ENCODE measurements at regions not wholly inside any gene's neighbourhood (a gene's known extent, or its start where the extent isn't known, plus 50 kb on each side); places are given as distances from the start of the nearest gene placed in this dataset.

- no peaks in the 10 kb centered on the region for H3K9me2 ChIP-seq (replicated peaks; ENCODE audit: low read depth, low read length)
- TF ChIP-seq EZH2phosphoT487 (IDR thresholded peaks at IDR 0.05; ENCODE audit: borderline replicate concordance): no peak
- TF ChIP-seq, protein P1, sequence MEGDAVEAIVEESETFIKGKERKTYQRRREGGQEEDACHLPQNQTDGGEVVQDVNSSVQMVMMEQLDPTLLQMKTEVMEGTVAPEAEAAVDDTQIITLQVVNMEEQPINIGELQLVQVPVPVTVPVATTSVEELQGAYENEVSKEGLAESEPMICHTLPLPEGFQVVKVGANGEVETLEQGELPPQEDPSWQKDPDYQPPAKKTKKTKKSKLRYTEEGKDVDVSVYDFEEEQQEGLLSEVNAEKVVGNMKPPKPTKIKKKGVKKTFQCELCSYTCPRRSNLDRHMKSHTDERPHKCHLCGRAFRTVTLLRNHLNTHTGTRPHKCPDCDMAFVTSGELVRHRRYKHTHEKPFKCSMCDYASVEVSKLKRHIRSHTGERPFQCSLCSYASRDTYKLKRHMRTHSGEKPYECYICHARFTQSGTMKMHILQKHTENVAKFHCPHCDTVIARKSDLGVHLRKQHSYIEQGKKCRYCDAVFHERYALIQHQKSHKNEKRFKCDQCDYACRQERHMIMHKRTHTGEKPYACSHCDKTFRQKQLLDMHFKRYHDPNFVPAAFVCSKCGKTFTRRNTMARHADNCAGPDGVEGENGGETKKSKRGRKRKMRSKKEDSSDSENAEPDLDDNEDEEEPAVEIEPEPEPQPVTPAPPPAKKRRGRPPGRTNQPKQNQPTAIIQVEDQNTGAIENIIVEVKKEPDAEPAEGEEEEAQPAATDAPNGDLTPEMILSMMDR (conservative IDR thresholded peaks at IDR 0.05; ENCODE audit: low read length): no peak
- no peaks in the 10 kb centered on the region for H3K36me3 ChIP-seq (ENCODE audit: insufficient read depth, low read length)
- H2AFZ ChIP-seq (ENCODE audit: low read length): no peak overlapping the region
- no peak overlapping the region for H3K9ac ChIP-seq (ENCODE audit: low read depth, low read length, poor library complexity, severe bottlenecking)
- H3F3A ChIP-seq (ENCODE audit: low read depth): no peaks in the 10 kb centered on the region
- H3K4me3 ChIP-seq (ENCODE audit: low read length, poor library complexity, severe bottlenecking): no peak overlapping the region
- no peak overlapping the region for H3K4me2 ChIP-seq (ENCODE audit: low read depth, low read length, poor library complexity, severe bottlenecking)
- H3K9me3 ChIP-seq (ENCODE audit: insufficient read depth, low read depth, low read length): no peaks in the 10 kb centered on the region
- H4K20me1 ChIP-seq (ENCODE audit: insufficient read depth, low read length, poor library complexity, severe bottlenecking): no peaks in the 10 kb centered on the region
- H3K4me1 ChIP-seq (ENCODE audit: insufficient read depth, low read length, poor library complexity, severe bottlenecking): no peaks in the 10 kb centered on the region
- H3K27me3 ChIP-seq (ENCODE audit: insufficient read depth, low read length, poor library complexity, severe bottlenecking): no peaks in the 10 kb centered on the region
- no peaks in the 10 kb centered on the region for H3K79me2 ChIP-seq (ENCODE audit: insufficient read depth, low read length)
These were observed 858.4 kb downstream of the SLITRK6 start for GRCh38 chr13:84940798-84941197.

- H3F3A ChIP-seq (ENCODE audit: low read depth): no peaks in the 10 kb centered on the region
- no peak overlapping the region for H3K4me3 ChIP-seq (ENCODE audit: low read length, poor library complexity, severe bottlenecking)
- no peaks in the 10 kb centered on the region for H3K27me3 ChIP-seq (ENCODE audit: insufficient read depth, low read length, poor library complexity, severe bottlenecking)
- TF ChIP-seq EZH2phosphoT487 (IDR thresholded peaks at IDR 0.05; ENCODE audit: borderline replicate concordance): no peak
- TF ChIP-seq, protein P1 (conservative IDR thresholded peaks at IDR 0.05; ENCODE audit: low read length): no peak
- no peak overlapping the region for H3K4me2 ChIP-seq (ENCODE audit: low read depth, low read length, poor library complexity, severe bottlenecking)
- H3K9me2 ChIP-seq (replicated peaks; ENCODE audit: low read depth, low read length): no peaks in the 10 kb centered on the region
- no peaks in the 10 kb centered on the region for H3K4me1 ChIP-seq (ENCODE audit: insufficient read depth, low read length, poor library complexity, severe bottlenecking)
- no peaks in the 10 kb centered on the region for H3K9me3 ChIP-seq (ENCODE audit: insufficient read depth, low read depth, low read length)
- H3K36me3 ChIP-seq (ENCODE audit: insufficient read depth, low read length): no peaks in the 10 kb centered on the region
- H3K9ac ChIP-seq (ENCODE audit: low read depth, low read length, poor library complexity, severe bottlenecking): no peak overlapping the region
- no peaks in the 10 kb centered on the region for H3K79me2 ChIP-seq (ENCODE audit: insufficient read depth, low read length)
- H2AFZ ChIP-seq (ENCODE audit: low read length): no peak overlapping the region
- H4K20me1 ChIP-seq (ENCODE audit: insufficient read depth, low read length, poor library complexity, severe bottlenecking): no peaks in the 10 kb centered on the region
These were observed 859.1 kb downstream of the SLITRK6 start for GRCh38 chr13:84940167-84940566.

DNA sequence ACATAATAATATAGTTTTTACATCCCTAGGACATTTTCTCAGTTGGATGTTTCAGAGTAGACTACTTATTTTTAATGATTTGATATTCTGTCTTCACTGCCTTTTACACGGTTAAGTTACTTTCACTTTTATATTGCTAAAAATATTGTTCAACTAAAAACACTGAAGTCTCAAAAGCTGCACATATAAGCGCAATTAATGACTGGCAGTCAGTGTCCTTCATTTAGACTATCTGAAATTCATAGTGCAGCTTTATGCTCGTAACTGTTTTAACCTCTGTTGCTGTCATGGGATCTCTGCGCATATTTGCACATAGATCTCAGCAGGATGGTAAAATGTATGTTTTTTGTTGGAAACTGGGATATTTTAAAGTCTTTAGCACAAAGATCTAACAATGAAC, 864.3 kb downstream of the SLITRK6 start:
- peak overlapping the region; percentile 67 for H3K4me3 ChIP-seq (ENCODE audit: low read length, poor library complexity, severe bottlenecking)
- H3K9me2 ChIP-seq (replicated peaks; ENCODE audit: low read depth, low read length): no peaks in the 10 kb centered on the region
- H3K4me1 ChIP-seq (ENCODE audit: insufficient read depth, low read length, poor library complexity, severe bottlenecking): no peaks in the 10 kb centered on the region
- no peak for TF ChIP-seq EZH2phosphoT487 (IDR thresholded peaks at IDR 0.05; ENCODE audit: borderline replicate concordance)
- TF ChIP-seq, protein P1 (conservative IDR thresholded peaks at IDR 0.05; ENCODE audit: low read length): no peak
- no peaks in the 10 kb centered on the region for H3K27me3 ChIP-seq (ENCODE audit: insufficient read depth, low read length, poor library complexity, severe bottlenecking)
- peak overlapping the region; percentile 66 for H3K4me2 ChIP-seq (ENCODE audit: low read depth, low read length, poor library complexity, severe bottlenecking)
- H3K79me2 ChIP-seq (ENCODE audit: insufficient read depth, low read length): no peaks in the 10 kb centered on the region
- peak overlapping the region; percentile 9 for H3K9ac ChIP-seq (ENCODE audit: low read depth, low read length, poor library complexity, severe bottlenecking)
- no peaks in the 10 kb centered on the region for H3K36me3 ChIP-seq (ENCODE audit: insufficient read depth, low read length)
- no peaks in the 10 kb centered on the region for H3F3A ChIP-seq (ENCODE audit: low read depth)
- peak overlapping the region; percentile 86 for H2AFZ ChIP-seq (ENCODE audit: low read length)
- H3K9me3 ChIP-seq (ENCODE audit: insufficient read depth, low read depth, low read length): no peaks in the 10 kb centered on the region
- H4K20me1 ChIP-seq (ENCODE audit: insufficient read depth, low read length, poor library complexity, severe bottlenecking): no peaks in the 10 kb centered on the region
